BE2C (cell line): ENCODE measurements at regions not wholly inside any gene's neighbourhood (a gene's known extent, or its start where the extent isn't known, plus 50 kb on each side); places are given as distances from the start of the nearest gene placed in this dataset.

Source experiments
- DNase-seq: peaks from one replicate; pipeline ENCODE4 v3.0.0-alpha.2; 2020
- H3K27me3 ChIP-seq: fragments of 250-450 bp; sonication (Bioruptor Pico); 2 replicates; pipeline ENCODE4 v1.5.1; 2020; ENCODE audit warnings: mild to moderate bottlenecking
- H3K36me3 ChIP-seq: fragments of 250-450 bp; sonication (Bioruptor Pico); 2 replicates; pipeline ENCODE4 v1.5.1; 2020; ENCODE audit warnings: mild to moderate bottlenecking
- H3K4me1 ChIP-seq: fragments of 250-450 bp; sonication (Bioruptor Pico); 2 replicates; pipeline ENCODE4 v1.5.1; 2020
- H3K4me3 ChIP-seq: 2 replicates; pipeline ENCODE4 v1.5.1; 2011; ENCODE audit warnings: low read depth, low read length
- H3K9me3 ChIP-seq: fragments of 250-450 bp; sonication (Bioruptor Pico); 2 replicates; pipeline ENCODE4 v1.5.1; 2020
- TF ChIP-seq, protein P1 (sequence below): IDR thresholded peaks from 2 replicates; pipeline ENCODE4 v1.5.1; 2012; ENCODE audit warnings: mild to moderate bottlenecking, low read depth, low read length

DNA sequence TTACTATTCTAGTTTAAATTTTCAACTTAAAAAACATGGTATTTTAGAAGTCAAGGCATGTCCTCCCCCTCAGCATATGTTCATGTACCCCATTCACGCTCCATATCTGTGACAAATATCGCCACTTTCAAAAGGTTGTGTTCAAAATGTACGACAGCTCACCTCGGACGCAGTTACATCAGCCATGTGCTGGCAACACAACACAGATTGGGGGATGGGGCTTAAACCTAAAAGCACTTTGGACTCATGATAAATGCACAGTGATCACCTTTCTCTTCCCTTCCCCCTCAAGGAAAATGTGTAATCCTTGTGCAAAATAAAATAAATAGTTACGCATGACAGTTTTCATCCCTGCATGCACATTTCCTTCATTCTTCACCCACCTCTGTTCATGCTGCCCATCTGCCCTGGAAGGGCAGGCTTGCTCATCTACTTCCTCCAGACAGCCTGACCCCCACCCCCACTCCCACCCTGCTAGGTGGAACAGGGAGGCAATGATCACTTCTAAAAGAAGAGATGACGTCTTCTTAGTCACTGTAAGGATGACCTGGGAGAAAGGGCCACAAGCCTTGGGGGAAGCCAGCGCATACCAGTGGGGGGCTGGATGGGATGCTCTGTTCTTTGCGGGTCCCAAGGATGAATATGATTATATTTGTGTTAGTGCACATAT is 271.4 kb upstream of the SEMA6D start:
- no peak for DNase-seq
- Histone ChIP-seq H3K9me3 (no peaks in the 10 kb centered on the region), H3K4me3 (no peak overlapping the region), H3K4me1 (no peaks in the 10 kb centered on the region), H3K27me3 (no peaks in the 10 kb centered on the region), H3K36me3 (no peaks in the 10 kb centered on the region)
- TF ChIP-seq, protein P1, sequence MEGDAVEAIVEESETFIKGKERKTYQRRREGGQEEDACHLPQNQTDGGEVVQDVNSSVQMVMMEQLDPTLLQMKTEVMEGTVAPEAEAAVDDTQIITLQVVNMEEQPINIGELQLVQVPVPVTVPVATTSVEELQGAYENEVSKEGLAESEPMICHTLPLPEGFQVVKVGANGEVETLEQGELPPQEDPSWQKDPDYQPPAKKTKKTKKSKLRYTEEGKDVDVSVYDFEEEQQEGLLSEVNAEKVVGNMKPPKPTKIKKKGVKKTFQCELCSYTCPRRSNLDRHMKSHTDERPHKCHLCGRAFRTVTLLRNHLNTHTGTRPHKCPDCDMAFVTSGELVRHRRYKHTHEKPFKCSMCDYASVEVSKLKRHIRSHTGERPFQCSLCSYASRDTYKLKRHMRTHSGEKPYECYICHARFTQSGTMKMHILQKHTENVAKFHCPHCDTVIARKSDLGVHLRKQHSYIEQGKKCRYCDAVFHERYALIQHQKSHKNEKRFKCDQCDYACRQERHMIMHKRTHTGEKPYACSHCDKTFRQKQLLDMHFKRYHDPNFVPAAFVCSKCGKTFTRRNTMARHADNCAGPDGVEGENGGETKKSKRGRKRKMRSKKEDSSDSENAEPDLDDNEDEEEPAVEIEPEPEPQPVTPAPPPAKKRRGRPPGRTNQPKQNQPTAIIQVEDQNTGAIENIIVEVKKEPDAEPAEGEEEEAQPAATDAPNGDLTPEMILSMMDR, result no peak

- no peaks in the 10 kb centered on the region for H3K36me3 ChIP-seq
- H3K4me3 ChIP-seq, result no peak overlapping the region
- H3K27me3 ChIP-seq, result no peaks in the 10 kb centered on the region
- DNase-seq, result no peak
- no peaks in the 10 kb centered on the region for H3K4me1 ChIP-seq
- no peaks in the 10 kb centered on the region for H3K9me3 ChIP-seq
- TF ChIP-seq, protein P1, result no peak
Measured at GRCh38 chr15:47460795-47461573, 256.3 kb upstream of the SEMA6D start.

GRCh38 chr15:47461652-47462141 is 255.6 kb upstream of the SEMA6D start:
- no peak overlapping the region for H3K4me3 ChIP-seq
- H3K9me3 ChIP-seq, result no peaks in the 10 kb centered on the region
- no peaks in the 10 kb centered on the region for H3K27me3 ChIP-seq
- H3K36me3 ChIP-seq, result no peaks in the 10 kb centered on the region
- DNase-seq, result no peak
- TF ChIP-seq, protein P1, result no peak
- H3K4me1 ChIP-seq, result no peaks in the 10 kb centered on the region

- H3K27me3 ChIP-seq, result no peaks in the 10 kb centered on the region
- no peak overlapping the region for H3K4me3 ChIP-seq
- no peaks in the 10 kb centered on the region for H3K4me1 ChIP-seq
- no peak for DNase-seq
- no peaks in the 10 kb centered on the region for H3K36me3 ChIP-seq
- no peaks in the 10 kb centered on the region for H3K9me3 ChIP-seq
- TF ChIP-seq, protein P1, result no peak
Measured at GRCh38 chr15:47466357-47466756, 250.9 kb upstream of the SEMA6D start.

DNA sequence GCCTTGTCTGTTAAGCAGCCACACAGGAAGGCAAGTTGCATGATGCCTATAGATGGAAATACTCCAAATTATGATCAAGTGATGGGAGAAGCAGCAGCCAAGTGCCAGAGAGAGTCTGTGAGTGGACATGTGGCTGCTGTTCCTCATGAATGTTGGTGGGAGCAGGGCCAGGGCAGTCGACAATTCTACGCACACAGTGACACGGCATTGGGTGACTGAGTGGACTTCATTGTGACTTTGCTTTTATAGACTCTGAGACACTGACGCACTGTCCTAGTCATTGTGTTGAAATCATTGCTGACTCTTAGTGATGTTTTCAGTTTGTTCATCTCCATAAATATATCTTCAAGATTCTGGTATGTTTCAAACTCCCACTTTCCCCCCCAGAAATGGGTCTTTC is 246.3 kb upstream of the SEMA6D start:
- H3K4me1 ChIP-seq, result no peaks in the 10 kb centered on the region
- no peak overlapping the region for H3K4me3 ChIP-seq
- DNase-seq, result no peak
- H3K9me3 ChIP-seq, result no peaks in the 10 kb centered on the region
- no peaks in the 10 kb centered on the region for H3K36me3 ChIP-seq
- TF ChIP-seq, protein P1, result no peak
- no peaks in the 10 kb centered on the region for H3K27me3 ChIP-seq
